PC-3 (cell line): ENCODE measurements at regions not wholly inside any gene's neighbourhood (a gene's known extent, or its start where the extent isn't known, plus 50 kb on each side); places are given as distances from the start of the nearest gene placed in this dataset.

Experiments
- ATAC-seq: fragments of 200-7000 bp; cut with Tn5 transposase; 2 replicates; pipeline ENCODE4 v1.9.1; 2020; ENCODE audit warnings: mild to moderate bottlenecking, moderate library complexity
- BruUV-seq: library from RNA; stranded (reverse); fragments of 400-500 nt; replicated peaks from 2 replicates; lab custom pipeline; 2021; lab: Mats Ljungman, UMichigan
- CTCF ChIA-PET: fragments of 300-600 bp; sonication (Branson Sonifier 250); formaldehyde crosslinking; loops from one replicate; lab custom pipeline; 2022; ENCODE audit warnings: antibody characterized with exemption; lab: Charles Lee
- POLR2A ChIA-PET: fragments of 300-600 bp; sonication (Branson Sonifier 250); formaldehyde crosslinking; loops from one replicate; lab custom pipeline; 2022; ENCODE audit warnings: antibody characterized with exemption; ENCODE audit not compliant: unreplicated experiment; lab: Charles Lee
- DNase-seq: peaks from one replicate; pipeline ENCODE4 v3.0.0-alpha.2; 2015
- H2AFZ ChIP-seq: fragments of 300-600 bp; sonication (generic); 2 replicates; pipeline ENCODE4 v1.6.0; 2016; ENCODE audit warnings: antibody characterized with exemption, low read length
- H3F3A ChIP-seq: fragments of 300-600 bp; sonication (generic); one replicate; pipeline ENCODE4 v1.6.0; 2017; ENCODE audit warnings: antibody characterized with exemption, low read length, control low read depth, mild to moderate bottlenecking; ENCODE audit not compliant: unreplicated experiment
- H3K27ac ChIP-seq: fragments of 300-600 bp; sonication (generic); 2 replicates; pipeline ENCODE4 v1.5.1; 2016; ENCODE audit warnings: mild to moderate bottlenecking, low read length
- H3K27me3 ChIP-seq: fragments of 300-600 bp; sonication (generic); 2 replicates; pipeline ENCODE4 v1.6.1; 2016; ENCODE audit warnings: low read length, mixed read lengths
- H3K36me3 ChIP-seq: fragments of 300-600 bp; sonication (generic); 2 replicates; pipeline ENCODE4 v1.6.1; 2016; ENCODE audit warnings: low read depth, mixed run types, low read length, mixed read lengths
- H3K4me1 ChIP-seq: fragments of 300-600 bp; sonication (generic); 2 replicates; pipeline ENCODE4 v1.5.1; 2016; ENCODE audit warnings: low read length; ENCODE audit not compliant: insufficient read depth
- H3K4me2 ChIP-seq: fragments of 300-600 bp; sonication (generic); 2 replicates; pipeline ENCODE4 v1.6.0; 2016; ENCODE audit warnings: low read length
- H3K4me3 ChIP-seq: fragments of 300-600 bp; sonication (generic); 2 replicates; pipeline ENCODE4 v1.5.1; 2016; ENCODE audit warnings: mild to moderate bottlenecking, low read length, mixed read lengths
- H3K79me2 ChIP-seq: fragments of 300-600 bp; sonication (generic); 2 replicates; pipeline ENCODE4 v1.6.1; 2017; ENCODE audit warnings: low read length, mixed read lengths
- H3K9ac ChIP-seq: fragments of 300-600 bp; sonication (generic); 2 replicates; pipeline ENCODE4 v1.6.0; 2016; ENCODE audit warnings: mild to moderate bottlenecking, low read length
- H3K9me2 ChIP-seq: fragments of 300-600 bp; sonication (generic); replicated peaks from 2 replicates; pipeline ENCODE4 v1.6.1; 2016; ENCODE audit warnings: mixed run types, low read length, mixed read lengths
- H3K9me3 ChIP-seq: fragments of 300-600 bp; sonication (generic); 2 replicates; pipeline ENCODE4 v1.6.1; 2016; ENCODE audit warnings: low read length, mixed read lengths
- H4K20me1 ChIP-seq: fragments of 300-600 bp; sonication (generic); 2 replicates; pipeline ENCODE4 v1.6.1; 2016; ENCODE audit warnings: low read length, mixed read lengths
- EZH2 ChIP-seq: fragments of 300-600 bp; sonication (generic); IDR thresholded peaks from one replicate; pipeline ENCODE4 v1.6.1; 2017; ENCODE audit warnings: antibody characterized with exemption, mild to moderate bottlenecking, low read length; ENCODE audit not compliant: unreplicated experiment
- EZH2phosphoT487 ChIP-seq: fragments of 300-600 bp; sonication (generic); IDR thresholded peaks from 2 replicates; pipeline ENCODE4 v1.6.1; 2018; ENCODE audit warnings: mild to moderate bottlenecking, antibody characterized with exemption, low read length, borderline replicate concordance
- intact Hi-C: fragments of 100-400 bp; cut with micrococcal nuclease; formaldehyde crosslinking; loops from 2 replicates; pipeline ENCODE4 v1.9.0; 2023
- TF ChIP-seq, protein P1 (sequence below): fragments of 300-600 bp; sonication (generic); conservative IDR thresholded peaks from 2 replicates; pipeline ENCODE4 v1.5.1; 2017; ENCODE audit warnings: antibody characterized with exemption, low read depth, mild to moderate bottlenecking, low read length

DNA sequence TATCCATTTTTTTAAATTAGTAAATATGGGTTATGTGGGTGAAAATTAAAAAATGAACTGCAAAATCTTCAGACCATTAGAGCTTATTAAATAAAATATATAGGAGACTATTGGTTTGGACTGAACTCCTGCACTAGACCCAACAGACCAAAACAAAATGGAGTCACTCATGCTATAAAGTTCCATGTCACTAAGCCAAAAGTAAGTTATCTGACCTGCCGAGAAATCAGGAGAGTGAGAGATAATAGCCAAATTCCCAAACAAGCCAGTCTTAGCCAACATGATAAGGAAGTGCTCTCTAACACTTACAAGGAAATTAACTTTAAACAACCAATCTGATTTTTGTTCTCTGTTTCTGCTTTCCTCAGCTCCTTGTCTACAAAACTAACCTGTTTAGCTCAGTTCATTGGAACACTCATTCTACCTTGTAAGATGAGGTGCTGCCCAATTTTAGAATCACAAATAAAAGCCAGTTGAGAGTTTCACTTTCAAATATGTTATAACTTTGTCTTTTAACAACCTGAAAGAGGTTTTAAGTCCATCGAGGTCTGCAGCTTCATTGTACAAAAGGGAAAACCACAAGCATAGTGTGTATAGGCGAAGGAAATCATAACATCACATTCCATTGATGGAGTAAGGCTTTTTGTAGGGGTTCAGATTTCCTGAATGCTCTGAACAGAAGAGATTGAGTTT lies 220.5 kb downstream of the TENT5A start:
- TF ChIP-seq EZH2, result no peak
- TF ChIP-seq EZH2phosphoT487, result no peak
- TF ChIP-seq, protein P1, sequence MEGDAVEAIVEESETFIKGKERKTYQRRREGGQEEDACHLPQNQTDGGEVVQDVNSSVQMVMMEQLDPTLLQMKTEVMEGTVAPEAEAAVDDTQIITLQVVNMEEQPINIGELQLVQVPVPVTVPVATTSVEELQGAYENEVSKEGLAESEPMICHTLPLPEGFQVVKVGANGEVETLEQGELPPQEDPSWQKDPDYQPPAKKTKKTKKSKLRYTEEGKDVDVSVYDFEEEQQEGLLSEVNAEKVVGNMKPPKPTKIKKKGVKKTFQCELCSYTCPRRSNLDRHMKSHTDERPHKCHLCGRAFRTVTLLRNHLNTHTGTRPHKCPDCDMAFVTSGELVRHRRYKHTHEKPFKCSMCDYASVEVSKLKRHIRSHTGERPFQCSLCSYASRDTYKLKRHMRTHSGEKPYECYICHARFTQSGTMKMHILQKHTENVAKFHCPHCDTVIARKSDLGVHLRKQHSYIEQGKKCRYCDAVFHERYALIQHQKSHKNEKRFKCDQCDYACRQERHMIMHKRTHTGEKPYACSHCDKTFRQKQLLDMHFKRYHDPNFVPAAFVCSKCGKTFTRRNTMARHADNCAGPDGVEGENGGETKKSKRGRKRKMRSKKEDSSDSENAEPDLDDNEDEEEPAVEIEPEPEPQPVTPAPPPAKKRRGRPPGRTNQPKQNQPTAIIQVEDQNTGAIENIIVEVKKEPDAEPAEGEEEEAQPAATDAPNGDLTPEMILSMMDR, result no peak
- no peak for ATAC-seq
- Histone ChIP-seq H3K27me3 (no peaks in the 10 kb centered on the region), H3K9ac (no peak overlapping the region), H3K27ac (no peak overlapping the region), H3K9me3 (no peaks in the 10 kb centered on the region), H4K20me1 (no peaks in the 10 kb centered on the region), H3K4me2 (no peak overlapping the region), H3K4me3 (no peak overlapping the region), H3K9me2 (no peaks in the 10 kb centered on the region), H3K36me3 (no peaks in the 10 kb centered on the region), H2AFZ (no peak overlapping the region), H3K4me1 (0 out of 2 replicates have a peak, but pooled peaks cover 6% of the 10 kb centered on the region), H3F3A (no peaks in the 10 kb centered on the region), H3K79me2 (no peaks in the 10 kb centered on the region)
- no TSS peak for BruUV-seq
- intact Hi-C loops, result no loop called here
- ChIA-PET POLR2A (no interaction called here), CTCF (no interaction called here)
- DNase-seq, result no peak

DNA sequence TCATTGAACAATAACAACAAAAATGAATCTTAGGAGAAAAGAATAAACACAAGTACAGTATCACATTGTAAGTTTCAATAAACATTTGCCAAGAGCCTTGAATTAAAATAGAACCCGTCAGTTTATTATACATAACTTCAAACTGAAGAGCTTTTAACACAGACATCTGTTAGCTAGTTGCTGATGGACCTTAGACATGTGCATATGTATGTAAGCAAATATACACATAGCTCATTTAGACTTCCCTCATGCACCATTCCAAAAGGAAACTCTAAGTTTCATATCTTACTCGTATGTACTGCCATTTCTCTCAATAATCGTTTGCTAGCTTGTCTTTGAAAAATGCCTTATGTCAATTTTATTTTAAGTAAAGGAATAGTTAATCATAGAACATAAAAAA lies 235.0 kb downstream of the TENT5A start:
- no TSS peak for BruUV-seq
- CTCF ChIA-PET, result no interaction called here
- Histone ChIP-seq H4K20me1 (no peaks in the 10 kb centered on the region), H3K4me3 (no peak overlapping the region), H3K4me1 (no peaks in the 10 kb centered on the region), H3K9ac (no peak overlapping the region), H3K27me3 (no peaks in the 10 kb centered on the region), H3K79me2 (no peaks in the 10 kb centered on the region), H3K9me3 (no peaks in the 10 kb centered on the region), H3F3A (no peaks in the 10 kb centered on the region), H3K4me2 (no peak overlapping the region), H3K9me2 (no peaks in the 10 kb centered on the region), H2AFZ (no peak overlapping the region), H3K36me3 (no peaks in the 10 kb centered on the region), H3K27ac (no peak overlapping the region)
- ATAC-seq (no peak), DNase-seq (no peak)
- TF ChIP-seq, protein P1, result no peak
- no peak for TF ChIP-seq EZH2phosphoT487
- TF ChIP-seq EZH2, result no peak
- intact Hi-C loops, result no loop called here
- POLR2A ChIA-PET, result no interaction called here
